Kidney tubule cell (primary cell): ENCODE measurements at regions not wholly inside any gene's neighbourhood (a gene's known extent, or its start where the extent isn't known, plus 50 kb on each side); places are given as distances from the start of the nearest gene placed in this dataset.

Experiments used
- DNase-seq: peaks from one replicate; pipeline ENCODE4 v3.0.0-alpha.2; 2018; ENCODE audit warnings: low spot score

DNA sequence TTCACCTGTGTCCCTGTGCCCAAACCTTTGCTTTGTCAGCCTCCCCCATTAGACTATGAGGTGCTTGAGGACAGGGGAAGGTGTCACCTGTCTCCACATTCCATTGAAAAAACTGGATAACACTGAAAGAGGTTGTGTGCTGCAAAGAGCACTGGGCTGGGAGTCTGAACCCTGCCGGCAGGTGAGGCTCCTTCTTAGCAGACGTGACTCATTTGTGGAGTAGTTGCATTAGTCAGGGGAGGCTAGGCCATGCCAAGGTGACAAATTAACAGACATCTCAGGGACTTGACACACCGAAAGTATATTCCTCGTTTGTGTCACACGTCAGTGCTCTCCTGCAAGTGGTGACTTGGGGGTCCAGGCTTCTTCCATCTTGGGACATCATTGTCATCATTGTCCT, 95.9 kb upstream of the STX18 start:
- DNase-seq, result peak; percentile 76

DNA sequence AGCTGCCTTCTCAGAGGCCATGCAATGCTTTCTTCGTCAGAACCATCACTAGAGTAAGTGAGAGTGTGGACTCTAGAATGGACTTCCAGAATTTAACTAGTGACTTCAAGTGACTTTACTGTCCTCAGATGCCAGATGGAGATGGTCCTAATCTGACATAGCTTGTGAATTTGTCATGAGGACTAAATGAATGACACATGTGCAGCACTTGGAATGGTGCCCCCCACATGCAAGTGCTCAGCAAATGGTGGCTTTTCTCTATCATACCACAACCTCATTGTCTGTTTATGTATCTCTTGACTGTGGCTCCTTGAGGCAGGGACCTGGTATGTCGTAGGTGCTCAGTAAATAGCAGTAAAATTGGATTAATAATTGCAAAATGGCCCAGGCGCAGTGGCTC, 91.6 kb upstream of the STX18 start:
- DNase-seq, result no peak

DNA sequence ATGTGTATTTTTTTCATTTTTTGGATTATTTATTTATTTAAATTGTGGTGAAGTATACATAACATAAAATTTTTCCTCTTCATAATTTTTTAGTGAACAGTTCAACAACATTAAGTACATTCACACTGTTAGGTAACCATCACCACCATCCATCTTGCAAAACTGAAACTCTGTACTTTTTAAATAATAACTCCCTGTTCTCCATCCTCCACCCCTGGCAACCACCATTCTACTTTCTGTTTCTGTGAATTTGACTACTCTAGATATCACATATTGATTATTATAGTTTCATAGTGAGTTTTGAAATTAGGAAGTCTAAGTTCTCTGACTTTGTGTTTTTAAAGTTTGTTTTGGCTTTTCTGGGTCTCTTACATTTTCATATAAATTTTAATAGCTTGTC, 89.3 kb upstream of the STX18 start:
- DNase-seq, result no peak

DNA sequence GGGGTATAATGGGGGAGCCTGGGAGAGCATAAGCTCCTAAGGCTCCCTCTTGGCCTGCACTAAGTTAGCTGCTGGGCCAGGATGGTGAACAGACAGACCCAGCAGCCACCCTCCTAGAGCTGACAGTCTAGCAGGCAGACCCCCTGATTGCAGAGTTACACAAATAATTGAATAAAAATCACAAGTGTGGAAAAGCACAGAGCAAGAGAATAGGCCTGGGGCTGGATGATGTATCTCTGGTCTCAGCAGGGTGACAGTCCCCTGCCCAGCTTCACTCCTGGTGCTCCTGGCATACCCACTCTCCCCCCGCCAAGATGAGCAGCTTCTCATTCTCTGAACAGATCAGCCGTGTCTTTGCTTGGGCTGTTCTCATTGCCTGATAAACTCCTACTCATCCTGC, 86.1 kb upstream of the STX18 start:
- DNase-seq, result no peak

DNA sequence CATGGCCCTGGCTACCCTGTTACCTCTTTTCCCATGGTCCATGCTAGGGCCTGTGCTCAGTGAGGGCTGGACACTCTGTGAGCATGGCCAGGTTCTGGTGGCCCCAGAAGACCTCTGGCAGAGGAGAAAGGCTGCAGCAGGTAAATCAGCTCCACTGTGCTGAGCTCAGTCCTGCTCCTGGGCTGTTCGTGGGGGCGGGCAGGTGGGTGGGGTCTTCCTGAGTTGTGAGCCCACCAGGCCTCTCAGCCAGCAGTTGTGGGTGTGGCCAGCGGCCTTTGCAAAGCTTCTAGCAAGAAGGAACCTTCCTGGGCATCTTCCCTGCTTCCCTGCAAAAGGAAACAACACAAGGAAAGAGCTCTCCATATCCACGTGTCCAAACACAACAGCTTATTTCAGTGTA, 85.3 kb upstream of the STX18 start:
- no peak for DNase-seq

DNA sequence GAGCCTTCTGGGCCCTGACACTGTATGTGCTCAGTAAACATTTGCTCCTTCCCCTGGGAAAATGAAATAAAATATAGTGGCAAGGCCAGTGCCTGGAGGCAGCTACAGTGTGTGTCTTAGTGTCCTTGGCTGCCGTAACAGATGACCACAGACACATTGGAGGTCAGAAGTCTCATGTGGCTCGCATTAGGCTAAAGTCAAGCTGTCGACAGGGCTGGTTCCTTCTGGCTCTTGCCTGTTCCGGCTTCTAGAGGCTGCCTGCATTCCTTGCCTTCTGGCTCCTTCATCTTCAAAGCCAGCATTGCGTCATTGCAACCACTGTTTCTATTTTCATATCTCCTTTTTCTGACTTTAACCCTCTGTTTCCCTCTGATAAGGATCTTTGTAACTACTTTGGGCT, 83.6 kb upstream of the STX18 start:
- no peak for DNase-seq

DNA sequence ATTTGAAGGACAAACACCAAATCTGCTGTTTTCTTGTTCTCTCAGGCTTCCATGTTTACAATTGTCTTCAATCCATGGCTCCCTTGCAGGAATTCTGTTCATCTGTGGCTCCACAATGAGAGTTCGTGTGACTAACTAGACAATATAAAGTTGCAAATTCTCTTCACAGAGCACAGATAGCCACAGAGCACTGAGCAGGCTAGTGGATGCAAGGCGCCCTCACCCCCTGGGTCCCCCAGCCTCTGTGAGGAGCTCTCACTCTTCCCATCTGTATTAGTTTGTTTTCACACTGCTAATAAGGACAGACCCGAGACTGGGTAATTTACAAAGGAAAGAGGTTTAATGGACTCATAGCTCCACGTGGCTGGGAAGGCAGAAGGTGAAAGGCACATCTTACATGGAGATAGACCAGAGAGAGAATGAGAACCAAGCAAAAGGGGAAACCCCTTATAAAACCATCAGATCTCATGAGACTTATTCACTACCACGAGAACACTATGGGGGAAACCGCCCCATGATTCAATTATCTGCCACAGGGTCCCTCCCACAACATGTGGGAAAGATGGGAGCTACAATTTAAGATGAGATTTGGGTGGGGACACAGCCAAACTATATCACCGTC, 82.5 kb upstream of the STX18 start:
- DNase-seq, result no peak

DNA sequence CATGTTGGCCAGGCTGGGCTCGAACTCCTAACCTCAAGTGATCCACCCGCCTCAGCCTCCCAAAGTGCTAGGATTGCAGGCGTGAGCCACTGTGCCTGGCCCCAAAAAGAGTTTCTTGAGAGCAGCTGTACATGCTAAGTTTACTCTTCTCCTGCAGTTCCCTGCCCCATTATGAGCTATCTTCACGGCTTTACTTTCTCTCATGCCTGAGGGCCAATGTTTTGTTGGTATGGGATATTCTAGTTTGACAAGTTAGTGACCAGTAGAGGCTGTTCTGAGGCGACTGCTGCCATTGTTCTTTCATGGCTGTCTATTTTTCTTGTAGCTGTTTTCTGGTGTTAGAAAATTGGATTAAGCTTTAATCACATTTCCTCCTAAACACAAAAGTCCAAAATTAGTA, 78.0 kb upstream of the STX18 start:
- no peak for DNase-seq

DNA sequence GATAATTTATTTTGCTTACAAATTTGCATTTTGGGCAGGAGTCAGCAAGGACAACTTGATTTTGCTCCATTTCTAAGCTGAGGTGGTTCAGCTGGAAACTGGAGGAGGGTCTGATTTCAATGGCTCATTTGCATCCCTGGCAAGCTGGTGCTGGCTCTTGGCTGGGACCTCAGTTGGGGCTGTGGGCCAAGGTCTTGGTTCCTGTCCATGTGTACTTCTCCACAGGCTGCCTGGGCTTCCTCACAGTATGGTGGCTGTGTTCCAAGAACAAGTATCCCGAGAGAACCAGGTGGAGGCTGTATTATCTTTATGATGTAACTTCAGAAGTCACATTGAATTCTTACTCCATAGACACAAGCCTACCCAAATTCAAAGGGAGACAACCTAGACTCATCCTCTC, 77.0 kb upstream of the STX18 start:
- DNase-seq, result no peak

DNA sequence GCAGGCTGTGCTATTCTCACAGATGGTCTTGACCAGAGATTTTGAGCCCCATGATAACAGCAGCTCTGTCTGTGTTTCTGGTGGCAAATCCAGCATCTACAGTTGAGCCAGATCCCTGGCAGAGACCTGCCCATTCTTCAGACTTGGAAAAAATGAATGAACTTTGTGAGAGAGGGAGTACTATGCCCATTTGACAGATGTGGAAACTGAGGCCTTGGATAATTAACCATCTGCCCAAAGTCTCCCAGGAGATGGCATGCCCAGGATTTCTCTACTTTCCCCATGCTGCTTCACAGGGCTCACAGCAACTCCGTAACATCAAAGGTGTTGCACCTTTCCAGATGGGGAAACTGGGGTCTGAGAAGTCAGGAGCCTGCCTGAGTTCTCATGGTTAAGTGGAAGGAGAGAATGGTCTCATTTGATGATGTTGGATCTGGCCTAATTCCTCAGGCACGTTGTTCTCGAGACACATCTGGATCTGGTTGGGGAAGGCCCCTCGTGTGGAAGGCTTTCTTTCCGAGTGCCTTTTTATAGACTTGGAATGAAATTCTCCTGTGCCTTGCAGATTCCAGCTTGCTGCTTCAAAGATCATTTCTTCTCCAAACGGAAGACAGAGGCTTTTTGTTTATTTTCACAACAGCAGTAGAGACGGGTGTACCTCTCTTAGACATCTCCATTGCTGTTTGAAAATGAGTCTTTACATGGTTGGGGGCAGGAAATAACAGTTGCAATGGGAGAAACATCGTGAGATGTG, 73.3 kb upstream of the STX18 start:
- DNase-seq, result no peak

DNA sequence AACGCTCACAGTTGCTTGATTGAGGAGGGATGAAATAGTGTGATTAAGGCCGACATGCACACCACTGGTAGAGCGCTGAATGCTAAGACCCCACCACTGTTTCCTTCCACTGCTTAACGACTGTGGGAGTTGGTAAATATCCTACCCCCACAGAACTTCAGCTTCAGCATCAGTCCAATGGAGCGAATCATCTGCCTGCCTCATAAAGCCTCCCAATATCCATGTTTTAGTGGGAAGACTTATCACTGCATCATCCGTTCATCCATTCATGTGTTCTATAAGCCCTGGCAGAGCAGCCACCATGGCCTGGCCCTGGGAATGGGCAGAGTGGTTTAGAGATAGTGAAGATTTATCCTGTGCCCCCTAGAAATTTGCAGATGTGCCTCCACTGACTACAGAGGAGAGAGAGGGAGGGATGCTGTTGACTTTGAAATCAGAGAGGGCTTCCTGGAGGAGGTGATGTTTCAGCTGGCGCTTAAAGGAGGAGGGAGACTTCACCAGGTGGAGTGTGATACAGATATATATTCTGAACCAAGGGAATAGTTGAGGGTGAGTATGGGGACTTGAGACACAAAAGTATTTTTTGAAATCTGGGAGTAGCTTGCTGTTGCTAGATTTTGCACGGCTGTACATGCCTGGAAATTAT, 71.9 kb upstream of the STX18 start:
- DNase-seq, result no peak

DNA sequence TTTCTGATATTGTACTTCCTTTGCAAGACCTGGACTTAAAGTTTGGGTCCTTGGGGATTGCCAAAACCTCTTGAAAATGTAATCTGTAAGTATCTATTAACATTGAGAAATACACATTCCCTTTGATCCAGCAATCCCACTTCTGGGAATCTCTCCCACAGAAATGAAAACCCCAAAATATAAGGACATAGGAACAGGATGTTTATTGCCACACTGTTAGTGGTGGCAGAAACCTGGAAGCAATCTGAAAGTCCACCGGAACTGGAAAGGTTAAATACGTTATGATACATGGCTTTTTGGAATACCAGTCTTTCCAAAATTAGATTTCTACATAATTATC, 71.2 kb upstream of the STX18 start:
- DNase-seq, result no peak

DNA sequence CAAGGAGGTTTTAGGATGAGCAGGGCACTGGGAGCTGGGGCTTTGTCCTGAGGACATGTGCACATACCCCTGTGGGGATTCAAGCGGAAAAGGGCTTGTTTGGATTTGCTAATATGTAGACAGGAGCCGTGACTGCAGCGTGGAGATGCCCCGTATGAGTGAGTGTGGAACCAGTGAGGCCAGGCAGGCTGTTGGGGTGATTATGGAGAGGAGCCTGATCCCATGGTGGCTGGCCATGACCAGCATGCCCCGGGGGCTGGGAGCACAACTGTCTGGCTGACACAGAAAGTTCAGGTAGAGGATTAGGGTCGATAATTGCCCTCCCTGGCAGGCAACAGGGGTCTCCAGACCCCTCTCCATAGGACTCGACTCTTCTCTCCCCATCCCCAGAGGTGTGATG, 68.8 kb upstream of the STX18 start:
- DNase-seq, result no peak

DNA sequence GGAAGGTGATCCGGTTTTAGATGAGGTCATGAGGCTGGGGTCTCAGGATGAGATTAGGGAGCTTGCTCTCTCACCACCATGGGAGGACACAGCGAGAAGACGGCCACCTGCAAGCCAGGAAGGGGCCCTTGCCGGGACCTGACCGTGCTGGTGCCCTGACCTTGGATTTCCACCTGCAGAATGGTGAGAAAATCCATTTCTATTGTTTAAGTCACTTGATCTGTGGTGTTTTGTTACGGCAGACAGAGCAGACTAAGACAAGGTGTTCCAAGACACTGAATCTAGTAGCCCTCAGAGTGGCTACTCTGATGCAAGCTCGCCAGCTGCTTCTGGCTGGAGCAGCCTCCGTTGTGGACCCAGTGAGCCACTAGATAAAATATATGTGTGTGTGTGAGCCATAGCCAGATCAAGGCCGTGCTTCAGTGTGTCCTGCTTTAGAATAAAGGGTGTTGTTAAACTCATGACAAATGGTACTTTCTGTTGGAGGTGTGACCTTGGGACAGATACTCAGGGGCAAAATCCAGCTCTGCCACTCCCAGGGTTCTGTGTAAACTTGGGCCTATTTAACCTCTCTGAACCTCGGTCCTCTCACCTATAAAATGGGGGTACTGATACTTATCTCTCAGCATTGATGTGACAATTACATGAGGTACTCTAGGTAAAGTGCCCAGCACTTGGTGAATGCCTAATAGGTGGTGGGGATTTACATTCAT, 67.9 kb upstream of the STX18 start:
- no peak for DNase-seq

DNA sequence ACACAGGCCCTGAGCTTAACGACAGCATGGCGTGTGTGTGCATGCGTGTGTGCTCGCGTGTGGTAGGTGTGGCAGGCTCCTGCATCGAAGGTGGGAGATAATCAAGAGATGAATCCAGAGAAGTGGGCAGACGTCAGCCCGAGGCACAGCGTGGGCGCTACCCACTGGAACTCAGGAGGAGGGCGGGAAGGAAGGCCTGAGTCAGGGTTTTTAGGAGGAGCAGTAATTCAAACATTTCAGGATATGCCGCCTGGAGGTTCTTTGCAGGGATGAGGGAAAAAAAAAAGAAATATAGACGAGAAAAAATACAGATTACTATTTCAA, 66.3 kb upstream of the STX18 start:
- DNase-seq, result no peak

DNA sequence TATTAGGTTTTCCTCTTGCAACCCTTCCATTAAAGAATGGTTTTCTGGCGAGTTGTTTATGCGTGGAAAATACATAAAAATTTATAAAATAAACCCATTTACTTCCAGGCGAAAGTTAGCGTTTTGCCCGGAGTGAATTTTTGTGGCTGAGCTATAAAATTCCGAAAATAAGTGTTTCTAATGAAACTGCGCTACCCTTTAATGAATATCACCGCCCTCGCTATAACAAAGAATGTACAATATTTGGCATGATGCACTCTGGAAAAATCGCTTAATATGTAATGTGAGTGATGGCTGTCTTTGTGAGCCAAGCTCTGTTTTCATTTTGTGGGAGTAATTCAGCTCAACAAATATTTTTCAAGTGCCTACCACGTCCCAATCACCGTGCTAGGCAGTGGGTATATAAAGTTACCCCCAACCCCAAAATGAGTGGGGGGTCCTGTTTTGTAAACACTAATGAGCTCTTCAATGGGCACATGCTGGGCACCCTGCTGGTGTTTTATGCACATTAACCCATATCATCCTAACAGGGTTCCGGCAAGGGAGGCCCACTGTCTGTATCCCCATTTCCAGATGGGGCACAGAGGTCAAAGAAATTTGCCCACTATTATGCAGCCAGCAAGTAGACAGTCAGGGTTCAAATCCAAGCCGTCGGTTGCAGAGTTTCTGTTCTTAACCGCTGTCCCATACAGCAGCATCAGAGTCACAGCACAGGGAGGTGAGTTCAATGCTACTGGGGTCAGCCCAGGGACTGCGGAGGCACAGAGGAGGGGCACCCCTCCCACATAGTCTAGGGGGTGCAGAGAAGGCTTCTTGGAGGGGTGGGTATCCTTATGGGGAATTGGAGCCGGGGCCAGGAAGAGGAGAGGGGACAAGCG, 65.7 kb upstream of the STX18 start:
- DNase-seq, result no peak

DNA sequence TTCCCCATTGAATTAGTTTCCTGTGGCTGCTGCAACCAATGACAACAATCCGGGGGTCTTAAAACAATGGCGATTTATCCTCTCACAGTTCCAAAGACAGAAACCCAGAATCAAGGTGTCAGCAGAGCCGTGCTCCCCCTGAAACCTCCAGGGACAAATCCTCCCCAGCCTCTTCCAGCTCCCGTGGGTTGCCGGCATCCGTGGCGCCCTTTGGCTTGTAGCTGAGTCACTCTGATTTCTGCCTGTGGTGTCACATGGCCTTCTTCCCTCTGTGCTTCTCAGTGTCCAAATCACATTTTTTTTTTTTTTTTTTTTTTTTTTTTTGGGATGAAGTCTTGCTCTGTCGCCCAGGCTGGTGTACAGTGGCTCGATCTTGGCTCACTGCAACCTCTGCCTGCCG, 64.5 kb upstream of the STX18 start:
- peak; percentile 44 for DNase-seq

DNA sequence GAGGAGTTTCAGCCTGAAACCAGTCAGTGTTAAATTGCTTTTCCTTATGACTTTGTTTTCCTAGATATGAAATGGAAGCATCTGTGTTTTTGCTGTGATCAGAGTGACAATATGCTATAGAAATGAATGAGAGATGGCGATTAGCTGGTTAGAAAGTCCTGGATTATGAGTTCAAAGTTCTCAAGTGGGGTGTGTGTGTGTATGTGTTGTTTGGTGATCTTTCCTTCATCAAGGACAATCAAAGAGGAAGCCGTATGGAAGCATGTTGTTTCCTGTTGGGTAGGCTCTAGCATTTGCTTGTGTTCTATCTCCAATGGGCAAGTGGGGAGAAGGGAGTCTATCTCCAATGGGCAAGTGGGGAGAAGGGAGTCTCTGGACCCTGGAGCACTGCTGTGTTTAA, 64.0 kb upstream of the STX18 start:
- DNase-seq, result no peak

DNA sequence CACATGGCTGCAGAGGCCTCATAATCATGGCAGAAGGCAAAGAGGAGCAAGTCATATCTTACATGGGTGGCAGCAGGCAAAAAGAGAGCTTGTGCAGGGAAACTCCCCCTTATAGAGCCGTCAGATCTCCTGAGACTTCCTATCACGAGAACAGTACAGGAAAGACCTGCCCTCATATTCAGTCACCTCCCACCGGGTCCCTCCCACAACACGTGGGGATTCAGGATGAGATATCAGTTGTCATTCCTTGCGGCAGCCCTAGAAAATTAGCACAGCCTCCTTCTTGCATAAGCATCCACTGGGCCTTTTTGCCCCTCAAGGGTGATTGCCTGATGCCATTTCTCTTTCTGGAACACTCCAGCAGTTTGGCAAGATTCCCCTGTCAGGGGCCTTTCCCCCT, 61.7 kb upstream of the STX18 start:
- no peak for DNase-seq

DNA sequence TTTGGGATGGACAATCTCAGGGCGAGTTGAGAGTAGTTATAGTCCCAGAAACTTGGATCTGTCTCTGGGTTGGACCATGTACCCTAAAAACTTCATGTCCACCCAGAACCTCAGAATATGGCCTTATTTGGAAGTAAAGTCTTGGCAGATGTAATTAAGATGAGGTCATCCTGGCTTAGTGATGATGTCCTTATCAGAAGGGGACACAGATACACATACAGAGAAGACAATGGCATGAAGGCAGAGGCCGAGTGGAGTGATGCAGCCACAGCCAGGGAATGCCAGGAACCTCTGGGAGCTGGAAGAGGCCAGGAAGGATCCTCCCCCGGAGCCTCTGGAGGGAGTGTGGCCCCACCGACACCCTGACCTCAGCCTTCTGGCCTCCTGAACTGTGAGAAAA, 61.2 kb upstream of the STX18 start:
- no peak for DNase-seq

DNA sequence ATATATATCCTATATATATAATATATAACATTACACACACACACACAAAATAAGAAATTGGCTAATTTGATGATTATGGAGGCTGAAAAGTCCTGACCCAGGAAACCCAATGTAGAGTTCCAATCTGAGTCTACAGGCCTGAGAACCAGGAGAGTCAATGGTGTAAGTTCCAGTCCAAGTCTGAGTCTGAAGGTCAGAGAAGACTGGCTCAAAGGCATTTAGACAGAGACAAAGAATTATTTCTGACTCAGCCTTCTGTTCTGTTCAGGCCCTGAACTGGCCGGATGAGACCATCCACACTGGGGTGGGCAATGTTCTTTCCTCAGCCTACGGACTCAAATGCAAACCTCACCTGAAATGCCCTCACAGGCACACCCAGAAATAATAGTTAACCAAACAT, 60.6 kb upstream of the STX18 start:
- DNase-seq, result no peak

DNA sequence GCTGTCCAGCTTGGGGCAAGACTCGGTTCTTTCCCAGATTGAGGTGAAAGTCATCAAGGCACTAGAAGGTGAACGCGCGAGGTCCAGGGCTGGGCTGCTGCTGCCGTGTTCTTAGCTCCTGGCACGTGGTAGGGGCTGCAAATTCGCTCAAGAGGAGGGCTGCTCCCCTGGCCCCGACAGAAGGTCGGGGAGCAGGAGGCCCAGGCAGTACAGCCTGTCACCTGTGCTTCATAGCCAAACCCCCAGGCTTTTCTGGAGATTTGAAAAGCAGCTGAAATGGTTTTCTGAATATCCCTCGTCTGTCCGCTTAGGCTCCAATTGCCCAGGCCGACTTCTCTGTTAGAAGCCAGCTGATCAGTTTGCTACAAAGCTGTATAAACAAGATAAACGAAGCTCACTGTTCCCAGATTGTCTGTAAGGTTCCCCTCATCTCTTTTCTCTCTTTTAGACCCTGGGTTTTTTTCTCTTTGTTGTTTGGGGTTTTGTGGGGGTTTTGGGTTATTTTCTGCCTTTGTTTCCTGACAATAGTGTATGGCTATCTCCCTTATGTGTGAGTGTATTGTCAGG, 60.0 kb upstream of the STX18 start:
- no peak for DNase-seq
